SJCRH30 (cell line): ENCODE measurements at regions not wholly inside any gene's neighbourhood (a gene's known extent, or its start where the extent isn't known, plus 50 kb on each side); places are given as distances from the start of the nearest gene placed in this dataset.

Experiments
- DNase-seq, 2 experiments: peaks; one replicate each; pipeline ENCODE4 v3.0.0-alpha.2; 2015 to 2020
- H3K27ac ChIP-seq: fragments of 250-450 bp; sonication (Bioruptor Pico); 2 replicates; pipeline ENCODE4 v1.5.1; 2020; ENCODE audit warnings: mild to moderate bottlenecking, moderate library complexity
- H3K27me3 ChIP-seq: fragments of 250-450 bp; sonication (Bioruptor Pico); 2 replicates; pipeline ENCODE4 v1.5.1; 2020; ENCODE audit warnings: mild to moderate bottlenecking, moderate library complexity
- H3K36me3 ChIP-seq: fragments of 250-450 bp; sonication (Bioruptor Pico); 2 replicates; pipeline ENCODE4 v1.5.1; 2020; ENCODE audit warnings: mild to moderate bottlenecking, moderate library complexity
- H3K4me1 ChIP-seq: fragments of 250-450 bp; sonication (Bioruptor Pico); 2 replicates; pipeline ENCODE4 v1.5.1; 2020; ENCODE audit warnings: mild to moderate bottlenecking, moderate library complexity
- H3K4me3 ChIP-seq: fragments of 250-450 bp; sonication (Bioruptor Pico); 2 replicates; pipeline ENCODE4 v1.5.1; 2020; ENCODE audit warnings: mild to moderate bottlenecking, moderate library complexity
- H3K9me3 ChIP-seq: fragments of 250-450 bp; sonication (Bioruptor Pico); replicated peaks from 2 replicates; pipeline ENCODE4 v1.5.1; 2020; ENCODE audit warnings: mild to moderate bottlenecking, moderate library complexity

DNA sequence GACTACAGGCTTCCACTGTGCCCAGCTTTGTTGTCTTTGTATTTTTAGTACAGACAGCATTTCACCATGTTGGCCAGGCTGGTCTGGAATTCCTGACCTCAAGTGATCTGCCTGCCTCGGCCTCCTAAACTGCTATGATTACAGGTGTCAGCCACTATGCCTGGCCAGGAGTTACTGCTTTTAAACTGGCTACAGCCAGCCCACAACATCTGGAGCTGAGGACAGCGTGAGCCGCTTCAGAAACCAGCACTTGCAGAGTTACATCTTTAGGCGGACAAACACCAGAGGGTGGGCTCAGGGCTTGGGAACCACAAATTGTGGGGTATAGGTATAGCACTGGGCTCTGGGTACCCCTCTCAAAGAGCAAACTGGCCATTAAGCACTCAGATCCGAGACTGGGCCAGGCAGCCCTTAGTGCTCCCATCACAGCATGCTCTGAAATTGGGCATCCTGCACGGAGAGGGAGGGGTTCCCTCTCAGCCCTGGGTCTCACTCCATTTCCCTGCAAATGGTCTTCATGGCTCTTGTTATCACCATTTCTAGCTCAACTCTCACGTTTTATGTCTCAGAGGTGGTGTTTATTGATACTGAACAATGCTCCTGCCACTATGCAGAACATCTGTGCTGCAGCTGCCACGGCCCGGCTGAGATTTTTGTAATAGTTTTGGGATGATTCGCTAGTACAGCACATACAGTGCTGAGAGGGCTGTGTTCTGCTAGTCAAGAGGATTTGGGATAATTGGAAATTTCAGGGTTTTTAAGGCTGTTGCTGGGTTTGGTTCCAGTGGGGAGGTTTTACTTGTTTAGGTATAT, 146.4 kb upstream of the LYZL2 start:
- H3K36me3 ChIP-seq, result no peaks in the 10 kb centered on the region
- H3K9me3 ChIP-seq, result peaks cover 3% of the 10 kb centered on the region
- peaks cover 19% of the 10 kb centered on the region for H3K4me1 ChIP-seq
- H3K27ac ChIP-seq, result peak overlapping the region; percentile 74
- H3K4me3 ChIP-seq, result no peak overlapping the region
- H3K27me3 ChIP-seq, result no peaks in the 10 kb centered on the region
- DNase-seq, result peak; percentile 76

DNA sequence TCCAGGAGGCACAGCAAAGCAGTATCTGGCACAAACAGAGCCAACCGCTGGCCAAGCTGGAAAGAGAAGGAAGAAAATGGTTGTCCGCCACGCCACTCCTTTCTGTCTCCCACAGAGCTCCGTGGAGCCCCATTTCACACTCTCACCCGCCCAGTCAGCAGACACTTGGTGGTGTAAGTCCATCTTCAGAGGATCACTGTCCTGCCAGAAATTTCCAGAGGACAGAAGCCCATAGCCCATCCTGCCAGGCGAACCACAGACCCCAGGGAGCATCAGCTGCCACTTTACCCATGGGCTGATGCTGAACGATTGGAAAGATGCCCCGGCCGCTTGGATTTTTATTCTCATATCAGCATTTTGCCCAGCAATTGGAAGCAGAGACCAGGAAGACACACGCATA, 144.7 kb upstream of the LYZL2 start:
- no peak overlapping the region for H3K27ac ChIP-seq
- DNase-seq, result no peak
- no peaks in the 10 kb centered on the region for H3K27me3 ChIP-seq
- peaks cover 15% of the 10 kb centered on the region for H3K9me3 ChIP-seq
- H3K4me1 ChIP-seq, result peaks cover 19% of the 10 kb centered on the region
- H3K36me3 ChIP-seq, result no peaks in the 10 kb centered on the region
- H3K4me3 ChIP-seq, result no peak overlapping the region

DNA sequence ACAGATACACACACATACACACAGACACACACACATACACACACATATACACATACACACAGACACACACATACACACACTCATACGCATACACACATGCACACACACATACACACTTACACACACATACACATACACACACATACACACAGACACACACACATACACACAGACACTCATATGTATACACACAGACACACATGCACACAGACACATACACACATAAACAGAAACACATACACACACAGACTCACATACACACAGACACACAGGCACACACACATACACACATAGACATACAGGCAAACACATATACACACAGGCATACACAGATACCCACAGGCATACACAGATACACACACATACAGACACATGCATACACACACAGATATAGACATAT, 143.9 kb upstream of the LYZL2 start:
- H3K27ac ChIP-seq, result no peak overlapping the region
- H3K36me3 ChIP-seq, result no peaks in the 10 kb centered on the region
- no peak for DNase-seq
- H3K9me3 ChIP-seq, result peaks cover 16% of the 10 kb centered on the region
- H3K4me1 ChIP-seq, result peaks cover 19% of the 10 kb centered on the region
- no peak overlapping the region for H3K4me3 ChIP-seq
- no peaks in the 10 kb centered on the region for H3K27me3 ChIP-seq

DNA sequence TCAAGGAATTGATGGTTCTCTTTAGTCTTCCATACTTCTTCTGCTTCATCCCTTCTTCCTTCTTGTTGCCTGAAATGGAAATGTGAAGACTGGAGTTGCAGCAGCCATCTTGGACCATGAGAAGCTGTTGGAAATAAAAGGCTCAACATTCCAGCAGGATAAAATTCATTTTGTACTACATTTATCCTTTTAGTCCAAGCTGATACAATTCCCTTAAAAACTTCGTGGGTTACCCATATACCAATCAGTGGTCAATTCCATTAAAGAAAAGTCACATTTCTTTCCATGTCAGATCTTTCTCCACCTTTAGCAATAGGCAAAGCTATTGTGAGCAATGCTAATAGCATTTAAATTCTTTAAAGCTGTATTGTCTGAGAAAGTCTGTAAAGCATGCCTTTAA, 141.3 kb upstream of the LYZL2 start:
- H3K4me1 ChIP-seq, result peaks cover 3% of the 10 kb centered on the region
- H3K27me3 ChIP-seq, result no peaks in the 10 kb centered on the region
- no peaks in the 10 kb centered on the region for H3K36me3 ChIP-seq
- no peak for DNase-seq
- peaks cover 16% of the 10 kb centered on the region for H3K9me3 ChIP-seq
- no peak overlapping the region for H3K4me3 ChIP-seq
- H3K27ac ChIP-seq, result no peak overlapping the region

- Histone ChIP-seq H3K27ac (no peak overlapping the region), H3K36me3 (no peaks in the 10 kb centered on the region), H3K9me3 (peaks cover 16% of the 10 kb centered on the region), H3K4me1 (no peaks in the 10 kb centered on the region), H3K27me3 (no peaks in the 10 kb centered on the region), H3K4me3 (no peak overlapping the region)
- DNase-seq, result no peak
Observed at GRCh38 chr10:30770229-30770628, 140.7 kb upstream of the LYZL2 start.

DNA sequence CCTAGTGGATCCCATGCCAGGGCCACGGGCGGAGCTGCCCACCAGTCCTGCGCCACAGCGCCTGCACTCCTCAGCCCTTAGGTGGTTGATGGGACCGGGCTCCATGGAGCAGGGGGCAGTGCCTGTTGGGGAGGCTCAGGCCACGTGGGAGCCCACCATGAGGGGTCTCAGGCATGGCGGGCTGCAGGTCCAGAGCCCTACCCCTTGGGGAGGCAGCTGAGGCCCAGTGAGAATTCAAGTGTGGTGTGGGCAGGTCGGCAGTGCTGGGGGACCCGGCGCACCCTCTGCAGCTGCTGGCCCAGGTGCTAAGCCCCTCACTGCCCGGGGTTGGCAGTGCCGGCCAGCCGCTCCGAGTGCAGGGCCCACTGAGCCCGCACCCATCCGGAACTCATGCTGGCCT, 139.8 kb upstream of the LYZL2 start:
- no peaks in the 10 kb centered on the region for H3K36me3 ChIP-seq
- H3K27me3 ChIP-seq, result no peaks in the 10 kb centered on the region
- H3K4me1 ChIP-seq, result no peaks in the 10 kb centered on the region
- no peak overlapping the region for H3K27ac ChIP-seq
- no peak for DNase-seq
- H3K4me3 ChIP-seq, result no peak overlapping the region
- H3K9me3 ChIP-seq, result peaks cover 16% of the 10 kb centered on the region

DNA sequence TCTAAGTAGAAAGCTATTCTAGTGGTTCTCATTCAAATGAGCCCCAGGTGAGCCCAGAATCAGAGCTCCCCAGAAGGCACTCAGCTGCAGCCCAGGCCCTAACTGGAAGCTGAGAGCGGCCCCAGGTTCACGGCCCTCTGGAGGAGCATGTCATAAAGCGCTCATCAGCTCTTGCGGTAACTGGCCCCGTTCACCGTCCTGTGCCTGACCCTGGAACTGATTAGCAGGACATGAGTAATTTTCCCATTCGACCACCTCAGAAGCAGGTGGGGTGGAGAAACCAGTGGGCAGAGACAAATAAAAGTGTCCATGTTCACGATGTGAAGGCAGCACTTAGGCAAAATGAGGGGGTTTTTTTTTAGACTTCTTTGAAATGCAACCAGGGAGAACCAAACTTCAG, 136.1 kb upstream of the LYZL2 start:
- H3K27ac ChIP-seq, result no peak overlapping the region
- no peaks in the 10 kb centered on the region for H3K4me1 ChIP-seq
- no peaks in the 10 kb centered on the region for H3K27me3 ChIP-seq
- no peaks in the 10 kb centered on the region for H3K36me3 ChIP-seq
- DNase-seq, result no peak
- H3K9me3 ChIP-seq, result peaks cover 9% of the 10 kb centered on the region
- no peak overlapping the region for H3K4me3 ChIP-seq

DNA sequence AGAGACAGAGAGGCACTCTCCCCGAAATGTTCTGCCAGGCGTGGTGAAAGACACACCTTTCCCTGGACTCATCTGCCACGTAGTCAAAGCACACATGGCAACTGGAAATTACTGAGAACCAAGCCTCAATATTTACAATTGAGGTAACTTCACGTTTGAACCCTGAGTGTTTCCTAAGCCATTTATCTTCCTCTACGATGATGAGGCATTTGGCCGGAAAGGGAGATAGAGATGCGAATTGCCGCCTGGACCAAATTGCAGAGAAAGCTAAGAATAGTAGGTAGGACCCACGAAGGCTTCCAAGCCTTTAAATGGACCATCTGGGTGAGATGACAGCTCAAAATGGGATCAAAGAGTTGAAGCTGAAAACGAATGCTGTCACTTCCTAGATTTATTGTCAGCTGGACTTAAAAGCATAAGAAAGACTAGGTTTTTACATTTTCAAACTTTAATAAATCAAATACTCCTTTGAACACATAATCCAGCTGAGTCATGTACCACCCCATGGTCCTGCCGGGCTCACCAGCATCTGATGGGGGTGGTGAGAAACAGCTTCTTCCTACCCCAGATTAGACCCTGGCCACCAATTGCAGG, 135.6 kb upstream of the LYZL2 start:
- no peak for DNase-seq
- Histone ChIP-seq H3K27ac (no peak overlapping the region), H3K4me3 (no peak overlapping the region), H3K36me3 (no peaks in the 10 kb centered on the region), H3K9me3 (peaks cover 4% of the 10 kb centered on the region), H3K27me3 (no peaks in the 10 kb centered on the region), H3K4me1 (no peaks in the 10 kb centered on the region)

- Histone ChIP-seq H3K27ac (no peak overlapping the region), H3K27me3 (no peaks in the 10 kb centered on the region), H3K4me1 (no peaks in the 10 kb centered on the region), H3K4me3 (no peak overlapping the region), H3K9me3 (no peaks in the 10 kb centered on the region), H3K36me3 (no peaks in the 10 kb centered on the region)
- no peak for DNase-seq
Observed at GRCh38 chr10:30763918-30764317, 134.4 kb upstream of the LYZL2 start.

DNA sequence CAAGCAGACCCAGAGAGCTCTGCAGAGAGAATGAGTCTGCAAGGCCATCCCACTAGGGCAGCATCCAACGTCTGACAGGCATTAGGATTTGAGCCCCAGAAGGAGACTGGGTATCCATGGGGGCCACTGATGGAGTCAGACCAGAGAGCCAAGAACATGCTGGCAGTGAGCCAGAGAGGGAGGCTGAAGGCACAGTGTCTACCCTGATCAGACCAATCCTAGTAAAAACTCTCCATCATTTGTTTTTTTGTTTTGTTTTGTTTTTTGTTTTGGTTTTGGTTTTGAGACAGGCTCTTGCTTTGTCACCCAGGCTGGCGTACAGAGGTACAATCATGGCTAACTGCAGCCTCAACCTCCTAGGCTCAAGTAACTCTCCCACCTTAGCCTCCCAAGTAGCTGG, 133.1 kb upstream of the LYZL2 start:
- DNase-seq, result no peak
- Histone ChIP-seq H3K36me3 (no peaks in the 10 kb centered on the region), H3K27me3 (no peaks in the 10 kb centered on the region), H3K4me3 (no peak overlapping the region), H3K4me1 (no peaks in the 10 kb centered on the region), H3K27ac (no peak overlapping the region), H3K9me3 (no peaks in the 10 kb centered on the region; the same call in 1 of the 2 replicates)

DNA sequence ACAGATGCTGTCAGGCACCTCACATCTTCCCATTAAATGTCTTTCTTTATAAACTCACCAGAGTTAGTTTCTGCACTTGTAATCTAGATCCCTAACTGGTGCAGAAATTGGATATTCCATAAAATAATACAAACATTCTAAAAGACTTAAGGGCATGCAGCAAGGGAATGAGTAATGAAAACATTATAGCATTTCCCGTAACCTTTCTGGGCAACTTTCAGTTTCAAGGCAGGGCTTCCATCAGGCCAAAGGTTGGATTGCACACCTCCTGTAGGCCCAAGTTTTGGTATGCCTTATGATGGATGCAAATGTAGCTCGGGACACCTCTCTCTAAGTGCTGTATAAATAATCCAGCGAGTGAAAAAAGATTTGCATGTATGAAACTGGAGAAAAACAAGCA, 129.9 kb upstream of the LYZL2 start:
- no peaks in the 10 kb centered on the region for H3K36me3 ChIP-seq
- H3K27ac ChIP-seq, result no peak overlapping the region
- DNase-seq, result no peak
- no peaks in the 10 kb centered on the region; the same call in 1 of the 2 replicates for H3K9me3 ChIP-seq
- H3K27me3 ChIP-seq, result no peaks in the 10 kb centered on the region
- H3K4me1 ChIP-seq, result peaks cover 10% of the 10 kb centered on the region; the same call in 1 of the 2 replicates
- H3K4me3 ChIP-seq, result no peak overlapping the region

GRCh38 chr10:30758338-30758737, 128.8 kb upstream of the LYZL2 start:
- Histone ChIP-seq H3K27me3 (no peaks in the 10 kb centered on the region), H3K36me3 (no peaks in the 10 kb centered on the region), H3K27ac (no peak overlapping the region), H3K9me3 (no peaks in the 10 kb centered on the region; the same call in 1 of the 2 replicates), H3K4me1 (peaks cover 10% of the 10 kb centered on the region; the same call in 1 of the 2 replicates), H3K4me3 (no peak overlapping the region)
- no peak for DNase-seq

GRCh38 chr10:30756896-30757295, 127.3 kb upstream of the LYZL2 start:
- H3K27me3 ChIP-seq, result no peaks in the 10 kb centered on the region
- H3K9me3 ChIP-seq, result no peaks in the 10 kb centered on the region; the same call in 1 of the 2 replicates
- no peak overlapping the region for H3K27ac ChIP-seq
- H3K36me3 ChIP-seq, result no peaks in the 10 kb centered on the region
- peaks cover 10% of the 10 kb centered on the region for H3K4me1 ChIP-seq
- H3K4me3 ChIP-seq, result no peak overlapping the region
- no peak for DNase-seq

DNA sequence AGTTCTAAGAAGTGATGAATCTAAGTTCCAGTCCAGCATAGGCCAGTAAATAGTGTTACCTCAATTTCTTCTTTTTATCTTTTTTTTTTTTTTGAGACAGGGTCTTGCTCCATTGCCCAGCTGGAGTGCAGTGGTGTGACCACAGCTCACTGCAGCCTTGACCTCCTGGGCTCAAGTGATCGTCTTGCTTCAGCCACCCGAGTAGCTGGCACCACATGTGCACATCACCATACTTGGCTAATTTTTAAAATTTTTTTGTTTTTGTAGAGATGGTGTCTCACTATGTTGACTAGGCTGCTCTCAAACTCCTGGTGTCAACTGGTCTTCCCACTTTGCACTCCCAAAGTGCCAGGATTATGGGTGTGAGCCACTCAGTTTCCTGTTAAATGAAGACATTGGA, 126.6 kb upstream of the LYZL2 start:
- Histone ChIP-seq H3K9me3 (no peaks in the 10 kb centered on the region; the same call in 1 of the 2 replicates), H3K4me3 (no peak overlapping the region), H3K27me3 (no peaks in the 10 kb centered on the region), H3K4me1 (peaks cover 10% of the 10 kb centered on the region), H3K36me3 (no peaks in the 10 kb centered on the region), H3K27ac (no peak overlapping the region)
- no peak for DNase-seq

DNA sequence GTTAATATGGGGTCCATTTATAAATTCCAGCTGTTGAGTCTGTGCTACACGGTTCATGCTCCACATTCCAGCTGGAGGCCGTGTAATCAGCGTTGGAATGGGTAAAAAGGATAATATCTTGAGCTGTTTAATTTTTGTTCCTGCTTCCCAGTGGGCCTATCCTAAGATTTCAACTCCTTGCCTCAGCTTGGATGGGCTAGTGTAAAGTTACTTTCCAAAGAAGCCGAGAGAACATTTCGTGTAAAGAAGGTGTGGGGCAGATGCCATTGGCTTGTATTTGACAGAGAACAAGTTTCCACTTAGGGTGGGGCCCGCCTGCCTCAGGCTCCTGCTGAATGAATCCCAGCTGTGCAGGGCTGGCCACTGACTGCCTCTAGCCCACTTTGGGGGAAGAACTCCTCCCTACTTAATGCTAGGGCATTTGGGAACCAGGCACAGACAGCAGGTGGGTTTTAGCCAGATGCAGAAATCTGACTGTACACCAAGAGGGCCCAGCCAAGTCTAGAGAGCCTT, 125.9 kb upstream of the LYZL2 start:
- no peaks in the 10 kb centered on the region for H3K27me3 ChIP-seq
- H3K9me3 ChIP-seq, result no peaks in the 10 kb centered on the region; the same call in 1 of the 2 replicates
- H3K4me1 ChIP-seq, result peaks cover 10% of the 10 kb centered on the region
- peak overlapping the region; percentile 17; the same call in 1 of the 2 replicates for H3K27ac ChIP-seq
- no peak overlapping the region for H3K4me3 ChIP-seq
- DNase-seq, result peak; percentile 42 to 52
- H3K36me3 ChIP-seq, result no peaks in the 10 kb centered on the region
